Hepatocyte (in vitro differentiated cells): ENCODE measurements at regions not wholly inside any gene's neighbourhood (a gene's known extent, or its start where the extent isn't known, plus 50 kb on each side); places are given as distances from the start of the nearest gene placed in this dataset.

Experiments used
- DNase-seq: peaks from one replicate; pipeline ENCODE4 v3.0.0-alpha.2; 2016; ENCODE audit warnings: low spot score
- H2AFZ ChIP-seq: fragments of 200-600 bp; sonication (generic); 2 replicates; pipeline ENCODE4 v1.6.0; 2016; ENCODE audit warnings: antibody characterized with exemption, mild to moderate bottlenecking
- H3K27ac ChIP-seq: fragments of 200-600 bp; sonication (generic); 2 replicates; pipeline ENCODE4 v1.5.1; 2016; ENCODE audit warnings: mild to moderate bottlenecking
- H3K27me3 ChIP-seq: fragments of 200-600 bp; sonication (generic); 2 replicates; pipeline ENCODE4 v1.6.1; 2016
- H3K36me3 ChIP-seq: fragments of 200-600 bp; sonication (generic); replicated peaks from 2 replicates; pipeline ENCODE4 v1.5.1; 2016; ENCODE audit warnings: low read depth; ENCODE audit not compliant: insufficient read depth
- H3K4me1 ChIP-seq: fragments of 200-600 bp; sonication (generic); 2 replicates; pipeline ENCODE4 v1.5.1; 2016; ENCODE audit warnings: mild to moderate bottlenecking, moderate library complexity; ENCODE audit not compliant: insufficient read depth
- H3K4me2 ChIP-seq: fragments of 200-600 bp; sonication (generic); 2 replicates; pipeline ENCODE4 v1.6.0; 2016
- H3K4me3 ChIP-seq: fragments of 200-600 bp; sonication (generic); 2 replicates; pipeline ENCODE4 v1.5.1; 2016; ENCODE audit warnings: mild to moderate bottlenecking
- H3K79me2 ChIP-seq: fragments of 200-600 bp; sonication (generic); 2 replicates; pipeline ENCODE4 v1.6.0; 2017; ENCODE audit warnings: mild to moderate bottlenecking
- H3K9me2 ChIP-seq: fragments of 200-600 bp; sonication (generic); replicated peaks from 2 replicates; pipeline ENCODE4 v1.6.0; 2017; ENCODE audit warnings: mild to moderate bottlenecking; ENCODE audit not compliant: insufficient read depth
- H3K9me3 ChIP-seq: fragments of 200-600 bp; sonication (generic); 2 replicates; pipeline ENCODE4 v1.5.1; 2016; ENCODE audit warnings: low read depth, mild to moderate bottlenecking
- H4K20me1 ChIP-seq: fragments of 200-600 bp; sonication (generic); 2 replicates; pipeline ENCODE4 v1.6.0; 2016; ENCODE audit warnings: mild to moderate bottlenecking; ENCODE audit not compliant: insufficient read depth, poor library complexity, severe bottlenecking
- CTCF ChIP-seq: fragments of 200-600 bp; sonication (generic); IDR thresholded peaks from 2 replicates; pipeline ENCODE4 v1.5.1; 2016; ENCODE audit warnings: antibody characterized with exemption, mild to moderate bottlenecking; ENCODE audit not compliant: poor library complexity
- EZH2 ChIP-seq: fragments of 200-600 bp; sonication (generic); IDR thresholded peaks from 2 replicates; pipeline ENCODE4 v1.6.1; 2016; ENCODE audit warnings: antibody characterized with exemption, mild to moderate bottlenecking, borderline replicate concordance
- EZH2phosphoT487 ChIP-seq: fragments of 200-600 bp; sonication (generic); IDR thresholded peaks from one replicate; pipeline ENCODE4 v1.6.1; 2018; ENCODE audit warnings: antibody characterized with exemption, mild to moderate bottlenecking, low read depth, moderate library complexity; ENCODE audit not compliant: unreplicated experiment, severe bottlenecking
- WGBS: methylation state at CpG from one replicate; pipeline ENCODE4 v1.1.6; 2016; ENCODE audit warnings: low lambda C conversion rate; ENCODE audit errors: missing lambda C conversion rate; 5-methylcytosine and 5-hydroxymethylcytosine counted together

GRCh38 chr5:174900240-174900865 lies 176.0 kb downstream of the MSX2 start:
- no peaks in the 10 kb centered on the region for H3K36me3 ChIP-seq
- no peaks in the 10 kb centered on the region for H3K79me2 ChIP-seq
- WGBS, result 62% methylated on average over 7 of the region's 7 CpGs
- no peaks in the 10 kb centered on the region for H3K9me2 ChIP-seq
- no peak for DNase-seq
- no peaks in the 10 kb centered on the region for H4K20me1 ChIP-seq
- no peak overlapping the region for H2AFZ ChIP-seq
- H3K4me2 ChIP-seq, result no peak overlapping the region
- no peak overlapping the region for H3K27ac ChIP-seq
- H3K4me3 ChIP-seq, result no peak overlapping the region
- no peak for TF ChIP-seq EZH2
- no peak for TF ChIP-seq EZH2phosphoT487
- no peak for TF ChIP-seq CTCF
- H3K9me3 ChIP-seq, result no peaks in the 10 kb centered on the region
- no peaks in the 10 kb centered on the region for H3K4me1 ChIP-seq
- H3K27me3 ChIP-seq, result no peaks in the 10 kb centered on the region

GRCh38 chr5:174897281-174897950 lies 173.0 kb downstream of the MSX2 start:
- H3K9me2 ChIP-seq, result no peaks in the 10 kb centered on the region
- no peak overlapping the region for H3K4me2 ChIP-seq
- no peaks in the 10 kb centered on the region for H3K9me3 ChIP-seq
- no peak overlapping the region for H3K4me3 ChIP-seq
- WGBS, result 90% methylated on average over 4 of the region's 4 CpGs
- no peaks in the 10 kb centered on the region for H3K79me2 ChIP-seq
- H3K4me1 ChIP-seq, result no peaks in the 10 kb centered on the region
- H2AFZ ChIP-seq, result no peak overlapping the region
- no peaks in the 10 kb centered on the region for H4K20me1 ChIP-seq
- no peaks in the 10 kb centered on the region for H3K36me3 ChIP-seq
- DNase-seq, result no peak
- no peak overlapping the region for H3K27ac ChIP-seq
- TF ChIP-seq EZH2phosphoT487, result no peak
- no peak for TF ChIP-seq CTCF
- TF ChIP-seq EZH2, result no peak
- no peaks in the 10 kb centered on the region for H3K27me3 ChIP-seq

- TF ChIP-seq EZH2 (no peak), EZH2phosphoT487 (no peak), CTCF (no peak)
- Histone ChIP-seq H3K9me3 (no peaks in the 10 kb centered on the region), H3K4me3 (no peak overlapping the region), H3K36me3 (no peaks in the 10 kb centered on the region), H3K27ac (no peak overlapping the region), H3K4me2 (no peak overlapping the region), H3K27me3 (no peaks in the 10 kb centered on the region), H4K20me1 (no peaks in the 10 kb centered on the region), H3K9me2 (no peaks in the 10 kb centered on the region), H3K4me1 (no peaks in the 10 kb centered on the region), H3K79me2 (no peaks in the 10 kb centered on the region), H2AFZ (no peak overlapping the region)
- 47% methylated on average over 4 of the region's 4 CpGs for WGBS
- DNase-seq, result no peak
Measured at GRCh38 chr5:174895360-174895759, 171.0 kb downstream of the MSX2 start.
